HG03045 (cell line): ENCODE measurements at regions not wholly inside any gene's neighbourhood (a gene's known extent, or its start where the extent isn't known, plus 50 kb on each side); places are given as distances from the start of the nearest gene placed in this dataset.

Experiments
- ATAC-seq: cut with Tn5 transposase; IDR thresholded peaks from one replicate; pipeline ENCODE4 v1.9.1; 2021; ENCODE audit warnings: mild to moderate bottlenecking, moderate library complexity; ENCODE audit not compliant: unreplicated experiment

DNA sequence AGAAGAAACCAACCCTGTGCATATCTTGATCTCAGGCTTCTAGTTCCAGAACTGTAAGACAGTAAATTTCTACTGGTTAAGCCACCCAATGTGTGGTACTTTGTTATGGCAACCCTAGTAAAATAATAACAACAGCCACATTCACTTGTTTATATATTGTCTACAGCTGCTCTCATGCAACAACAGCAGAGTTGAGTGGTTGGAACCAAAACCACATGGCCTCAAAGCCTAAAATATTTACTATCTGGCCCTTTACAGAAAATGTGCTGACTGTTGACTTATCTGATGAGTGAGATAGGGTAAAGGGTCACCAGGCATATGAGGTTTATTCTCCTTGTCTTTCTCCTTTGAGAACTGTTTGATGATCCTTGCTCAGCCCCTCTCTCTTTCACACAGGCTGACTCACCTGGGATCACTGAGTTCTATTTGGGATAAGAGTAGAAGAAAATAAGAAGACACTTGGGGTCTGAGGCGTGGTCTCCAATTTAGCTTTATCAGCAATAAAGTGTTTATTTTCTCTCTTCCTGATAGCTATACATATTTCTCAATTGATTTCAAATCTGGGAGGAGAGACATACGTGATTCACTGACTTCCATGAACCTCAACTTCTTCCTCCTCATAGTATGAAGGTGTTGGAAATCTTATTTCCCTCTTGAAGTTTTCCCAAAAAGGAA is 227.5 kb upstream of the STARD13 start:
- ATAC-seq, result no peak

DNA sequence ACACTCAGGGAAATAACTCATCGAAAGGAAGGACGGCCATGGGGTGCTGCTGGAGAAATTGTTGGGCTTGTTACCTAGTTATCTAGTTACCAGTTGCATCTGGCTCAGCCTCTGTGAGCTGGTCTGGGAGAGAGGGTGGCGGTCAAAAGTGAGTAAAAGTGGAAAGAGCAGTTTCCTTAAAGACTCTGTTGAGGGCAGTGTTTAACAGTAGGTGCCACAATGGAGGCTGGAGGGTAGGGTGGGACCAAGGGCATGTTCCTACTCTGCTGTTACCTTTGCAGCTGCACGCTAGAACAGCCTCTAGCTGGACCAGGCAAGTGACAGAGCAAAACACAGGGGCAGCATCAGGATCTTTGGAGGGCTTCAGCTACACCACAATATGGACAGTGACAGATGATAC is 228.8 kb upstream of the STARD13 start:
- no peak for ATAC-seq

DNA sequence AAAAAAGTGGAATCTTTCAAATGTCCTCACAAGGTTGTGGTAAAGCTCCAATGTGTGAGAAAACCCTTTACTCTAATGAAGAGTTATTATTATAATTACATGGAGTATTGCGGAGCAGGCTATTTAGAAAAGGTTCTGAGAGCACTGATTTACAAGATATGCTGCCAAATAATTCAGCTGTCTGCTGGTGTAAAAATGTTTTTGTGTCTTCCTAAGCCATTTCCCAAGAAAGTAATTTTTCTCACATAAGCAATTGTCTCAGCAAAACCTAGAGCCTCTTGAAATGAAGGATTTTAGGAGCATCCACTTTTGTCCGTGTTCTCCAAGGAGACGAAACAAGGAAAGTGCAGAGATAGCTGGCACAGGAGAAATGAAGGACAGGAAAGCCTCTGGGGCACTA is 229.6 kb upstream of the STARD13 start:
- ATAC-seq, result no peak

DNA sequence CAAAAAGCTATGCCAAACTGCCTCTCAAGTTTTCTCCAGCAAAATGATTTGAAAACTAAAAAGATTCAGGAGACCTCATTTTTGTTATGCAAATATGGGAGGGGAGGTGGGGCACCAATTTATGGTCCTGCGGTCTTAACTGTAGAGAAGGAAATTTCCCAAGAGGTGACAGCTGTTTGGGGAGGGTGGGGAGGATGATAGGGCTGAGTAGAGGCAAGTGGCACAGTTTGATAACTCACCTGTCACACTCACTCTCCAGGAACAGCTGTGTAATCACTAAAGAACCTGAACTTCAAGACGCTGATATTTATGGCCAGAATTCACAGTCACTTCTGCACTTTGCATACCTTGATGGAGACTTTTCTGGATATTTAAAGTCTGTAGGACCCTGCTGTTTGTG is 232.9 kb upstream of the STARD13 start:
- ATAC-seq, result no peak

DNA sequence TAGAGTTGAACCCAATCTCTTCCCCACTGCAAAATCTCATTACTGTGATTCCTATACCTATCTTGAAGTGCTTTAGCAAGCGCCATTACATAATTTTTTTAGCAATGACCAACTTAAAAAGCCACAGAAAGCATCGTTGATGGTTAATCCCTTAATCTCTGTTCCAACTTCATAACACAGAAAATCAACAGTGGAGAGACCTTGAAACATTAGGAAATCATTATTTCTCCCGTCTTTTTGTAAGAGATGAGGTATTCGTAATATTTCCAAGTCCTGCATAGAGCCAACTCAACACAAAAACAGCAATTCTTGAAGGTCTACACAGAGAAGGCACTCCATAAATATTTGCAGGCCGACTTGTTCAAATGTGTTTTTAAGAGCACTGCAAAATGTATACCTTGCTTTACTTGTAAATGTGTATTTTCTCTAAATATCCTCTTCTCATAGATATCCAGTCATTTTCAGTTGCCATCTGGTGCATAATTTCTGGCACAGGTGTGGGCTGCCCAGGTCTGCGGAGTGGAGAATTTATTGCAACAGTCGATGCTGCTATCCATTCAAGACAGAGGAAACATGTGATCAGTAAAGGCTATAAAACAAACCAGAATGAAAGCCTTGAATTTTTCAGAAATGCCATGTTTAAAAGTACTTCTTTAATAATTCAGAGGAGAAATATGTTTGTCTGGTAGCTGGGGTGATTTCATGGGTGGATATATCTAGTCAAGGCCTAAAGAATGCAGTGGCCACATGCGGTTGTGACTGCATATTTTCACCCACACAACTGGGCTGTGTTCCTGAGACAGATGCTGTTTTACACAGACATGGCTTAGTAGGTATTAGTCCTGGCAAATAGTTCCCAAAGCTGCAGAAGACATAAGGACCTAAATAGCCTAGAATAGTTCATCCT is 234.3 kb upstream of the STARD13 start:
- ATAC-seq, result no peak

DNA sequence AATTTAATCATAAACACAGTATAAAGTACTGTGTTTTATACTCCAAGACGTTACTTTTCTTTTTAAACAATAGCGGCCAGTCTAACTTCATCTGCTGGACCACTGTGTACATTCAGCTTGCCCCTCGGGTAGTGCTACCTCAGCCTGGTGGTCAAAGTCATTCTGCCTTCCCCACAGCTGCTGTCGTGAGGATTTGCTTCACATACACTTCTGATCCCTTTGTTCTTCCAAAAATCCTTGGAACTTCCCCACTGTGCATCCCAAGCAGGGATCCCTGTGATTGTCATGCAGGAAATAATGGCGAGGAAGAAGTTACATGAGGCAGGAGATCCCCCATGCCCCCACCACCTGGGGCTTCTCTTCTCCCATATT is 234.9 kb upstream of the STARD13 start:
- ATAC-seq, result no peak

DNA sequence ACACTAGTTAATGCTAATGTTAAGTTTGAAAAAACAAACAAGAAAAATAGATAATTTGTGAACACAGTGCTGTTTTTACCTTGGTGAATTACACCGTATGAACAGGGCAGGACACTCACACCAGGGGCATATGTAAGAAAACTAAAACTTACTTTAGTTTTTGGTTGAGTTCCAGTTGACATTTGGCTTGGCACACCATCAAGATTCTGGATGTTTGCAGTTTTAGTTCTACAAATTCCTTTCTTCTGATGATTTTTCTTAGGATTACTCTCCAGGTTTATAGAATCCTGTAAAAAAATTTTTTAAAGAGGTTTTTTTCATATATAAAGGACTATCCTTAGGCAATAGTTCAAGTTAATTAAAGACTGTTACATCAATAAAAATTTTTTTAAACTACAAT is 238.5 kb upstream of the STARD13 start:
- ATAC-seq, result no peak

DNA sequence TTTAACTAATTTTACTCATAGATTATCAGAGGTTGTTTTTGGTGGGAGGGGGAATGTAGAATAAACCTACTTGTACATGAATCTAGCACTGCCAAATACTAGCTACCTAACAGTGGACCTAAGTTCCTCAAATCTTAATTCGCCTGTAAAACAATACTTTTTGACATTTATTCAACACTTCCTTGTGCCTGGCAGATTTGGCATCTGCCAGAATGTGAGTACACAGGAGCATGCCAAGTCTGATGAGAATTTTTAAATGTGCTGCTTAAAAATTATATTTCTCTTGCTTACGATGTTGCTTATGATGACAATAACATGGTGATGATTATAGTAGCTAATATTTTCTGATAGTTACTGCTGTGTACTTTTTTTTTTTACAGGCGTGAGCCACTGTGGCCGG is 240.2 kb upstream of the STARD13 start:
- no peak for ATAC-seq

DNA sequence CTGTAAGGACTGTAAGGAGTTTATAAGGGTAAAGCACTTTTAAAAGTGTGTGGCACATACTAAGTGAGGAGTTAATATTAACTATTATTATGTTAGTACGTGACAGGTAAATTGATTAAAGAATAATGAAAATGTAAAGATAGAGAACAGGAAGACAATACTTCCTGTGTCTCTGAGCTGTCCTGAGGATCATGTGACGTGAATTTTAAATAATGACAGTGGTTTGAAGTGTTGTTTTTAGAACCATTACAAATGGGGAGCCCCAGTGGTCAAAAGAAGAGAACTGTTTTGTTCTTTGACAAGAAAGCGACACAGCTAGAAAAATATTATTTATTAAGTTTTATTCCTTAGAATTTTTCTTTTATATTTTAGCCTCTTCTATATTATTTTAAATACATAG is 241.2 kb upstream of the STARD13 start:
- no peak for ATAC-seq

DNA sequence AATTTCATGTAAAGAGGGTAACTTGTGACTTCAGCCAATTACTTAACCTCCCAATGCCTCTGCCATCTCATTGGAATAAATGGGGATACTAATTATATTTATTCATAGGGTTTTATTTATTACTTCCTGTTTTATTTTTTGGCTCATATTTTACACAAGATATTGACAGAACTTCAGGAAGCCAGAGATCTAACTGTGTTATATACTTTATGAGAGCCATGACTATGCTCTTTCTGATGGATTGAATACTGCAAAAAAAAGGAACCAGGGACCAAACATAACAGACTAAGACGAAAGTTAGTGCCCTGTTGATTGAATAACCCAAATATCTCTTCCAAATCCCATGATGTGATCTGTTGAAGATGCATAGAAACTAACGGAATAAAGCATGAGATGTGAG is 243.3 kb upstream of the STARD13 start:
- no peak for ATAC-seq

DNA sequence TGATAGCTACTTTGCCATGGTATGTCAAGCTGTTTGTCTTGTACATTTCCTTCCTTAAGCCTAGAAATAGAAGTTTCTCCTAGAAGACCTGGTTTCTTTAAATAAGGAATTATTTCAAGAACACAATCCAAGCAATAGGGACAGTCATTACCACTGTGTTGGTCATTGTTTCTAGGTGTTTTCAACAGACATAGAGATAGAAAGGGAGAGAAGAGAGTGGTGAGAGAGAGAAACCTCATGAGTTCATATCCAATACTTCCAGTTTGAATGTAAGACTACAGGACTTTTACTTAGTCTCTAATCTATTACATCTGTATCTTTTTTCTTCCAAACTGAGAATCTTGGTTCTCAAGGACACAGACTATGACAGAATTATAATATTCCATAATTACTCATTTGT is 245.9 kb upstream of the STARD13 start:
- ATAC-seq, result no peak

DNA sequence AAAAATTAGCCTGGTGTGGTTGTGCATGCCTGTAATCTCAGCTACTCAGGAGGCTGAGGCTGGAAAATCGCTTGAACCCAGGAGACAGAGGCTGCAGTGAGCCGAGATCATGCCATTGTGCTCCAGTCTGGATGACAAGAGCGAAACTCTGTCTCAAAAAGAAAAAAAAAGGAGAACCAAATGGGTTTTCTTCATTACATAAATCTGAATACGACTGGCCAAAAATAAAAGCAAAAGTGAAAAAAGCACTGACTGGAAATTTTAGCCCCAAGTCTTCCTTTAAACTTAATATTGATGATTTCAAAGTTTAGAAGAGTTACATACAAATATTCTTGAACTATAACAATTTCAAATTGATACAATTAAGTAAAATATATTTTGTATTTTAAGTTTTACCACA is 249.5 kb upstream of the STARD13 start:
- no peak for ATAC-seq

DNA sequence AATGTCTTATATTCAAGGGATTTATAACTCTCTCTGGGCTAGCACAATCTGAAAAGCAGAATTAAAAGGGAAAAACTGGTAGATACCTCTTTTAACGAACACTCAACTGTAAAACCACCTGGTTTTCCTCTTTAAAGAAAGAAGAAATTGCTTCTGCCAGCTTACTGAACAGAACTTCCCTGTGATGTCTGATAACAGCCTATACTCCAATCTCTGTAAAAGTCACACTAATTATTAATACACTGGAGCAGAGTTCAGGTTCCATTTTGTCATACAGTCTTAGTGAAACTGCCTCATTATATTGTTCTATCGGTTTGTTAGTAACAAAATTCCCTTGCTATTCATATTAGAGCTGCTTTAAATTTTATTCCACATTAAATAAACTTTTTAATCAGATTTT is 251.0 kb upstream of the STARD13 start:
- ATAC-seq, result no peak

DNA sequence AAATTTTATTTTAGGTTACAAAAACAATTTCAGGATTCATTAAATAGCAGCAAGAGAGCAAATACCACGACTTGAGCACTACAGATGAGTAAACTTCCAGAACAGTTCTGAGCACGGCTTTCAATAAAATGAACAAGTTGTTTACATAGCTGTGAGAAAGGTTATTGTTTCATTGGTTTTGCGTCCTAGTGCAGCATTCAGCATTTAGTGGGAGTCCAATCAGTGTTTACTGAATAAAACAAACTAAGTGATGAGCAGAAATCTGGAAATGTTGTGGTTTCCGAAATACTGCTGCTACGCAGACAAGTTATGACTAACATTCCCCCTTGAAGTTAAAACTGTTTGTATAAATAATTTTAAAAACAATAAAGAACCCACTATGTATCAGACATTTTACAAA is 251.5 kb upstream of the STARD13 start:
- no peak for ATAC-seq

DNA sequence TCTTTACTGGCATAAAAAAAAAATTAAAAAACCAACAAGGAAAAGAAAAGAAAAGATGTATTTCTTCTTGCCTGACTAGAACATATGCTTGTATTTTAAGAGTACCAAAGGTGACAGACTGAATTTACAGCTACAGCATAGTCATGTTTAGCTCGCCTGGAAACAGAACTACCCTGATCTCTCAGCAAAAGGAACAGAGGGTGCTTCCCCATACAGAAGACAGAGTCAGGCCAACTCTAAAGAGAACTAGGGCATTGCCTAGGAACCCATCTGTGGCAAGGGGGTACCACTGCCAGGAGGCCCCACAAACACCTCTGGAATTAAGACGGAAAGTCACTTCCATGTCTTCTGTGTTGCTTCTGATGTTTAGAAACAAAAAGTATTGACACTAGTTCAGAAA is 252.1 kb upstream of the STARD13 start:
- ATAC-seq, result no peak

DNA sequence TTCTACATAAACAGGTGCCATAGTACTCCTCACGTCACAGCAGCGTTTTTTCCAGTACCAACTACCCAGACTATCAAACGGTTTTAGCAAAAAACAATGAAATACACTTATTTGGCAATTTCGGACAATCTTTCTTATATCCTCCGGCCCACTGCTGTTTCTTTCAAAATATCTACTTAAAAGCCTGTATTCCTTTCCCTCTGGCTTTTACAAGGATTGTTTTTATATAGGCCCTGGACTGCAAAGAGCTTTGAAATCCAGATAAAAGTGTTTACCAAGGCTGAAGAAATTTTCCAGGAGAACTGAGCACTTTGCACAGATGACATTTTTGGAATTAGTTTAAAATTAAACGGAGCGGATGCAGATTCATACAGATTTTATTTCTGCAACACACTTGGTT is 255.9 kb upstream of the STARD13 start:
- no peak for ATAC-seq

DNA sequence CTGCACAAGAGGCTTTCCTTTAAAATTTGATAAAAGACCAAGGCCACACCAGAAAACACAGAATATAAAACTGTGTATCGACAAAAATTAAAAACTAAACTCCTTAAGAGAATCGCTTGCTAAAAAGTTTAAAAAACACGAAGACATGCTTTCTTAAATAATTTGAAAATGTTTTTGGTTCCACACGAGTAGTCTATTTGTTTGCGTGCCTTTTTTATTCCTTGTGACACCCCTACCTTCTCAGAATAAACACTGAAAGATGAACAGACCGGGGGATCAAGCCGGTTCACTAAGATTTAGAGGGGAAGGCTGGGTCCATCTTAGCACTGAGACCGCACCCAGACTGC is 256.4 kb upstream of the STARD13 start:
- ATAC-seq, result no peak

DNA sequence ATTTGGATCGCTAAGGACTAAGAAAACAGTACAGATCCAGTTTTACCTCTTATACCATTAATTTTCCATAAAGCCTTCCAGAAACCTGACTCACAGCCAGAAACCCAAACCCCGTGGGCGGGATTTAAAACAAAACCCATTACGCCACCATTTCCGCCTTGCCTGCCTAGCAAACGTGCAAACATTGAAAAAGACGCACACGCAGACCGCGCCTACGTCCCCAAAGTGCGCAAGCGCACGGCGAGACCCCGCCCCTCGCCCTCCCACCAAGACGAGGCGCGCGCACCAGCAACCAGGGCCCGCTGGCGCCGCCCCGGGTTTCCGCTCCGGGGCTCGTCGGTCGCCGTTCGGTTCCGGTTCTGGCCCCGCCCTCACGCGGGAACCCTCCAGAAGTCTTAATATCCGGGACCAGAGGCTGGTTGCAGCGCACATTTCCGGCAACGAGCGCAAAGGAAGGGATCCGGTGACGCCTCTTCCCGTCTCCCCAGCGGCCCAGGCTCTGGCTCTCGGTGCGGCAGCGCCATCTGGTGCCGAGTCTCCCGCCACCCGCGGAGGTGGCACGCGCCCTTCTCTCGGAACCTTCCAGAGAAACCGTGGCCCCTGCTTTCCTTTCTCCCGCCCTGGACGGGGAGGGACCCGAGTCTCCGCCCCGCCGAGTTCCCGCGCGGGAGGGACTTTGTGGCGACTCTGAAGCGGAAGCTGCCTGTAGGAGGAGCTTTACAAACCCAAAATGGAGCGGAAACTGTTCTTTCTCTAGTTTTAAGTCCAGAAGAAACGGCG is 256.9 kb upstream of the STARD13 start:
- peak; percentile 90 for ATAC-seq

DNA sequence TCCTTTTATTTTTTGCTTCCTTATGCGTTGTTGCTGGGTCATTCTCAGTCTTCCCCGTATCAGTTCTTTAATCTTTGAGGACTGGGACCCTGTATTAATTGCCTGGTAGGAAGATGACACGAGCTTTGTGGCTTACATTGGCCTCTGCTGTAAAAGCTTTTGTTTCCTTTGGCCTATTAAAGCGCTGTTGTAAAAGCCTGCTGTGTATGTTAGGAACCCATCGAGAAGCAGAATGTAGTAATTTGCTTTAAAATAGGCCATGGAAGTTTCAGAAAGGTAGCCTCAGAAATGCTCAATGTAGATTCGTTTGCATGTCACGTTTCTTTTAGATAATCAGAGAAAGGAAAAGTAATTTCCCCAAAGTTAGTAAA is 257.5 kb upstream of the STARD13 start:
- peak; percentile 4 for ATAC-seq

DNA sequence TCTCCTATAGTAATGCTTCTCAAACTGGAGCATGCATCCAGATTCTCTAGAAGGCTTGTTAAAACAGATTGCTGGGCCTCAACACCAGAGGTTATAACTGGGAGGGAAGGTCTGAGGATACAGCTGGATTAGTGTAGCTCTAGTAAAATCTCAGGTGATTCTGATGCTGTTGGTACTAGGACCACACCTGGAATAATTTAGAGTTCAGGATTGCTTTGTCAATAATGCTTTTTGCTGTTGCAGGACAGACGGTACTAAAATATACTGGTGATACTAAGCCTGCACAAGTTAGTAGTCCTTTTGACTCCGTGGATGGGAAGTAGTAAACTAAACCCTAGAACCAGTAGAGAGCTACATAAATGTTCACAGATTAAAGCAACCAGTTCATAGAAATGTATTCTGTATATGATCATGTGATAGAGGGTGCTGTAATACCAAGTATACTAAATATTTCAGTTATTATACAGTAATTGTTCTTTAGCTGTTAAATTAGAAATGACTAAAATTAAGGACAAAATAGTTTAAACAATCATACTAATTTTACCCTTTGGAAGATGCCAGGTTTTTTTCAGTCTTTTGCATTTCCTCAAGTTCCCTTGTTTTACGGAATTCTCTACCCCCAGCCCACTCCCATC is 258.2 kb upstream of the STARD13 start:
- ATAC-seq, result no peak

DNA sequence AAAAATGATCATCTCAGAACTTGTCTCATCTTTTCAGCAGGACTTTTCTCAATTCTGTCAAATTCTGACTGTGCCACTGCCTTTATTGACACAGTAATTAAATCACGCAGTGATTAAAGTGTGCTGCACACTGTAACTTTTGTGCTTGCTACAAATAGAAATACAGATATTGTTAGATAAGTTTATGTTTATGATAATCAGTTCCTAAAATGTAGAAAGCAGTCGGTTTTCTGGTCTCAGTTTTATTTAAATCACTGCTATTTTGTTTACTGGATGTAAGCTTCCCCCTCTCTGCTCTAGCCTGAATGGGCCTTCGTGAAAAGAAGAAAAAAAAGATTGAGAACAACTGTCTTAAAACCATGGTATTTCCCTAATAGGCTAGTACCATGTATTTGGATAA is 258.8 kb upstream of the STARD13 start:
- ATAC-seq, result no peak

DNA sequence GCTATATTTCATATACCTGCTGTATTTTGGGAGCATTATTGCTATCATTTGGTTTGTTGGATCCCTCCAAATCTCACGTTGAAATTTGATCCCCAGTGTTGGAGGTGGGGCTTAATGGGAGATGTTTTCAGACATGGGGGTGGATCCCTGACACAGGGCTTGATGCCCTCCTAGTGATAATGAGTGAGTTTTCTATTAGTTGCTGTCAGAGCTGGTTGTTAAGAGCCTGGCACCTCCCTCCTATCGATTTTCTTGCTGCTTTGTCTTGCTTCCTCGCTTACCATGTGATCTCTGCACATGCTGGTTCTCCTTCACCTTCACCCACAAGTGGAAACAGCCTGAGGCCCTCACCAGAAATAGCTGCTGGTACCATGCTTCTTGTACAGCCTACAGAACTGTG is 259.9 kb upstream of the STARD13 start:
- no peak for ATAC-seq
